ENCODE measurements at regions not wholly inside any gene's neighbourhood (a gene's known extent, or its start where the extent isn't known, plus 50 kb on each side); places are given as distances from the start of the nearest gene placed in this dataset.

DNA sequence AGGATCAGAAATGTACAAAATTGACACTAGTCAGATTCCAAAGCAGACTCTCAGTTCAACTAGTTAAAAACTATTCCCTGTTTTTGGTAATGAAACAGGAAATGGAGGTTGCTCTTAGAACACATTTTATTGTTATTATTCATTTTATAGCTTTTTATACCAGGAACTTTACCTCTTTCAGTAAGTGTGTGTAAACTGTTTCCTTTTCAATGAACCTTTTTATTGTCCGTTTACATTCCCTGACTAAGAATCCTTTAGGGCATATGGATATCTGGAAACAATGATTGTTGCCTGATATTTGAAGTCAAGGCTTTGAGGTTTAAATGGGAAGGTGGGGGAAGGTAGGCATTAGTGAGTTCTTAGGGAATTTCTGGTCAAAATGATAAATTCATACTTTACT lies 1511.4 kb downstream of the ADGRL3 start:
- SMC1A ChIA-PET (ENCODE audit: uncharacterized antibody, unreplicated experiment) = no interaction called here
- in situ Hi-C loops (cut with MboI) = no loop called here

DNA sequence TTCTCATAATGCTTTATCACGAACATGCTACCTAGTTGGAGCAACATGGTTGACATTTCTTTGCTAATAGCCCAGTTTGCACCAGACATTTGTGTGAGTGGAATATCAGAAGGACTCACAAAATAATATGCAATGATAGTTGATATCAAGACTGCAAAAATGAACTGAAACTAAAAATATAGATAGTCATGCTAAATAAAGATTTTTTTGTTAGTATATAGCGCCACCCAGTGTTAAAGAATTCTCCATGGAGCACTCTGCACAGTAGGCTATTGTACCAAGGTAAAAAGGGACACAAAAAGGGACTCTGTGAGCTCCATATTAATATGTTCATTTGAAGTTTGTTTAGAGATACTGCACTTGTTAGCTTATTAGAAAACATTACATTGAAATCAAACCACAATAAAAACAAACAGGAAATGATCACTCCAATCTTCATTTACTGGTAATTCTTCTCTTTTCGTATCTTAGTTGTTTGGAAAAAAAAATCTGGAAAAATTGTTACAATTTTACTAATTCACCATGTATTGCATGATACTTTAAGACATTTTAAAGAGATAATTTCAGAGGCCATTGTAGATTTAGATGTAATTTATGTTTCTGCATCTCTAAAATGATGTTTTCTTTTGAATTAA lies 1509.6 kb downstream of the ADGRL3 start:
- no TSS peak for BruUV-seq (replicated peaks)
- no peak for DNase-seq (ENCODE audit: low read depth, low spot score)
- CTCF ChIA-PET = interaction anchor here (0.8 to 2.5 kb wide), 10 partner anchors 8 to 1904 kb away, joined by 3 to 6 read pairs (median 4); no protein-coding TSS in a partner anchor
- TF ChIP-seq, protein P1, sequence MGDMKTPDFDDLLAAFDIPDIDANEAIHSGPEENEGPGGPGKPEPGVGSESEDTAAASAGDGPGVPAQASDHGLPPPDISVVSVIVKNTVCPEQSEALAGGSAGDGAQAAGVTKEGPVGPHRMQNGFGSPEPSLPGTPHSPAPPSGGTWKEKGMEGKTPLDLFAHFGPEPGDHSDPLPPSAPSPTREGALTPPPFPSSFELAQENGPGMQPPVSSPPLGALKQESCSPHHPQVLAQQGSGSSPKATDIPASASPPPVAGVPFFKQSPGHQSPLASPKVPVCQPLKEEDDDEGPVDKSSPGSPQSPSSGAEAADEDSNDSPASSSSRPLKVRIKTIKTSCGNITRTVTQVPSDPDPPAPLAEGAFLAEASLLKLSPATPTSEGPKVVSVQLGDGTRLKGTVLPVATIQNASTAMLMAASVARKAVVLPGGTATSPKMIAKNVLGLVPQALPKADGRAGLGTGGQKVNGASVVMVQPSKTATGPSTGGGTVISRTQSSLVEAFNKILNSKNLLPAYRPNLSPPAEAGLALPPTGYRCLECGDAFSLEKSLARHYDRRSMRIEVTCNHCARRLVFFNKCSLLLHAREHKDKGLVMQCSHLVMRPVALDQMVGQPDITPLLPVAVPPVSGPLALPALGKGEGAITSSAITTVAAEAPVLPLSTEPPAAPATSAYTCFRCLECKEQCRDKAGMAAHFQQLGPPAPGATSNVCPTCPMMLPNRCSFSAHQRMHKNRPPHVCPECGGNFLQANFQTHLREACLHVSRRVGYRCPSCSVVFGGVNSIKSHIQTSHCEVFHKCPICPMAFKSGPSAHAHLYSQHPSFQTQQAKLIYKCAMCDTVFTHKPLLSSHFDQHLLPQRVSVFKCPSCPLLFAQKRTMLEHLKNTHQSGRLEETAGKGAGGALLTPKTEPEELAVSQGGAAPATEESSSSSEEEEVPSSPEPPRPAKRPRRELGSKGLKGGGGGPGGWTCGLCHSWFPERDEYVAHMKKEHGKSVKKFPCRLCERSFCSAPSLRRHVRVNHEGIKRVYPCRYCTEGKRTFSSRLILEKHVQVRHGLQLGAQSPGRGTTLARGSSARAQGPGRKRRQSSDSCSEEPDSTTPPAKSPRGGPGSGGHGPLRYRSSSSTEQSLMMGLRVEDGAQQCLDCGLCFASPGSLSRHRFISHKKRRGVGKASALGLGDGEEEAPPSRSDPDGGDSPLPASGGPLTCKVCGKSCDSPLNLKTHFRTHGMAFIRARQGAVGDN (IDR thresholded peaks at IDR 0.05) = no peak
- TF ChIP-seq SMC3 (IDR thresholded peaks at IDR 0.05; ENCODE audit: borderline replicate concordance, low read length) = peak; percentile 58; the same call in 1 of the 2 replicates
- TF ChIP-seq CTCF (IDR thresholded peaks at IDR 0.05 in 2 of 3, conservative IDR thresholded peaks at IDR 0.05 in 1 of 3; ENCODE audit: control insufficient read depth in 2 of 3, extremely low read depth in 1 of 3, insufficient read depth in 1 of 3, low read depth in 3 of 3, low read length in 3 of 3) = peak; percentile 27 to 54 (median 33); a peak in 4 of 6 replicates
- peak; percentile 62 for TF ChIP-seq RAD21 (IDR thresholded peaks at IDR 0.05; ENCODE audit: insufficient read depth, low read depth, low read length)
- no peak for TF ChIP-seq GATAD2B (conservative IDR thresholded peaks at IDR 0.05; ENCODE audit: low read depth)
- Histone ChIP-seq H3K4me3 (no peak overlapping the region), H4K20me1 (ENCODE audit: control insufficient read depth, insufficient read depth) (no peaks in the 10 kb centered on the region), H3K27me3 (replicated peaks in 1 of 2; ENCODE audit: control insufficient read depth in 2 of 2, insufficient read depth in 2 of 2, low read length in 1 of 2) (no peaks in the 10 kb centered on the region), H3K36me3 (ENCODE audit: control insufficient read depth in 2 of 2, insufficient read depth in 2 of 2, low read length in 1 of 2) (no peaks in the 10 kb centered on the region), H3K4me2 (ENCODE audit: control insufficient read depth, insufficient read depth) (no peak overlapping the region), H3K4me1 (ENCODE audit: control insufficient read depth, insufficient read depth, low read length) (no peaks in the 10 kb centered on the region), H3K9me3 (replicated peaks; ENCODE audit: control insufficient read depth, insufficient read depth, low read length) (no peaks in the 10 kb centered on the region), H3K27ac (ENCODE audit: control insufficient read depth, insufficient read depth) (no peak overlapping the region), H3K79me2 (ENCODE audit: control insufficient read depth, insufficient read depth, low read length) (no peaks in the 10 kb centered on the region), H3K9ac (ENCODE audit: control insufficient read depth, insufficient read depth, low read length) (no peak overlapping the region), H2AFZ (ENCODE audit: control insufficient read depth, low read depth, low read length) (no peak overlapping the region)
- POLR2A ChIA-PET = no interaction called here
- in situ Hi-C loops (cut with MboI) = no loop called here
- ATAC-seq = peak; percentile 89
- SMC1A ChIA-PET (ENCODE audit: uncharacterized antibody, unreplicated experiment) = interaction anchor here (0.8 to 1.6 kb wide), 3 partner anchors 95 to 467 kb away, joined by 3 to 5 read pairs (median 4); no protein-coding TSS in a partner anchor
- RAD21 ChIA-PET (ENCODE audit: unreplicated experiment) = interaction anchor here (1.0 to 2.3 kb wide), 4 partner anchors 12 to 854 kb away, joined by 3 to 9 read pairs (median 4); no protein-coding TSS in a partner anchor
- FAIRE-seq = no peak
- WGBS (ENCODE audit: insufficient coverage, insufficient replicate concordance, low lambda C conversion rate, missing lambda C conversion rate) = 19% methylated on average over 3 of the region's 3 CpGs
- intact Hi-C loops (cut with micrococcal nuclease; ENCODE audit: unreplicated experiment) = loop anchor here (2.0 to 10.0 kb wide), 2 partner anchors 115 to 1905 kb away; no protein-coding TSS in a partner anchor

More for the DNA sequence above, 1511.4 kb downstream of the ADGRL3 start:
- no peak overlapping the region for H3K4me3 ChIP-seq
- intact Hi-C loops (cut with micrococcal nuclease; ENCODE audit: unreplicated experiment) = no loop called here
- no peak overlapping the region for H3K27ac ChIP-seq (ENCODE audit: control insufficient read depth, insufficient read depth)
- no peaks in the 10 kb centered on the region for H3K4me1 ChIP-seq (ENCODE audit: control insufficient read depth, insufficient read depth, low read length)
- H2AFZ ChIP-seq (ENCODE audit: control insufficient read depth, low read depth, low read length) = no peak overlapping the region
- ChIA-PET CTCF (interaction anchor here (0.8 to 1.9 kb wide), 5 partner anchors 10 to 1906 kb away, joined by 3 to 6 read pairs (median 4); no protein-coding TSS in a partner anchor), RAD21 (ENCODE audit: unreplicated experiment) (interaction anchor here (2.3 kb wide), 1 partner anchor 852 kb away, joined by 9 read pairs; no protein-coding TSS in a partner anchor), POLR2A (no interaction called here)
- no peak overlapping the region for H3K9ac ChIP-seq (ENCODE audit: control insufficient read depth, insufficient read depth, low read length)
- FAIRE-seq = no peak
- H3K27me3 ChIP-seq (replicated peaks in 1 of 2; ENCODE audit: control insufficient read depth in 2 of 2, insufficient read depth in 2 of 2, low read length in 1 of 2) = no peaks in the 10 kb centered on the region
- WGBS (ENCODE audit: insufficient coverage, insufficient replicate concordance, low lambda C conversion rate, missing lambda C conversion rate) = 32% methylated on average over 1 of the region's 1 CpG
- no peak overlapping the region for H3K4me2 ChIP-seq (ENCODE audit: control insufficient read depth, insufficient read depth)
- H3K36me3 ChIP-seq (ENCODE audit: control insufficient read depth in 2 of 2, insufficient read depth in 2 of 2, low read length in 1 of 2) = no peaks in the 10 kb centered on the region
- no peaks in the 10 kb centered on the region for H3K9me3 ChIP-seq (replicated peaks; ENCODE audit: control insufficient read depth, insufficient read depth, low read length)
- ATAC-seq = no peak
- H4K20me1 ChIP-seq (ENCODE audit: control insufficient read depth, insufficient read depth) = no peaks in the 10 kb centered on the region
- no peak for DNase-seq (ENCODE audit: low read depth, low spot score)
- BruUV-seq (replicated peaks) = no TSS peak
- H3K79me2 ChIP-seq (ENCODE audit: control insufficient read depth, insufficient read depth, low read length) = no peaks in the 10 kb centered on the region
- no peak for TF ChIP-seq ZBED1 (IDR thresholded peaks at IDR 0.05; ENCODE audit: borderline replicate concordance)

All from GM12878 (cell line).